GM18499 (cell line): ENCODE measurements at regions not wholly inside any gene's neighbourhood (a gene's known extent, or its start where the extent isn't known, plus 50 kb on each side); places are given as distances from the start of the nearest gene placed in this dataset.
A peak's percentile ranks its signal among the peaks of the same experiment; 100 is the strongest.

Experiments used
- ATAC-seq: cut with Tn5 transposase; IDR thresholded peaks from one replicate; pipeline ENCODE4 v1.9.1; 2021; ENCODE audit warnings: moderate number of reproducible peaks; ENCODE audit not compliant: insufficient read depth, unreplicated experiment

- peak; percentile 40 for ATAC-seq
These were observed 993.9 kb upstream of the ACO1 start for GRCh38 chr9:31390403-31391025.

DNA sequence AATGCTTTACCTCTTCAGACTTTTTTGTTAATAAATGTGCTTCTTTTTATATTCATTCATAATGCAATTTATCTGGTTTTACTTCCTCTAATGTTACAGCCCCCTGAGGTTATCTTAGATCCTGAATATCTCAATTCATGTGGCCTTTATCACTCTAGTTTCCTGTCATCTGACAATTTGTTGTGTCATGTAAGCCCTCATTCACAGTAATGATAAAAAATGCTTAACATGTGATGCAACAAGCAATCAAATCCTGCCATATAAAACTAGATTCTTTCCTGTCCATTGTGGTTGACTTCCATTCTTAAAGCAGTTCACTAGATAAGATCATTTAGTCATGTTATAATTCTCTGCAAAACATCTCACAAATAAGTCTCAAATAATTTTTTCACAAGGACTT lies 991.2 kb upstream of the ACO1 start:
- ATAC-seq, result no peak

DNA sequence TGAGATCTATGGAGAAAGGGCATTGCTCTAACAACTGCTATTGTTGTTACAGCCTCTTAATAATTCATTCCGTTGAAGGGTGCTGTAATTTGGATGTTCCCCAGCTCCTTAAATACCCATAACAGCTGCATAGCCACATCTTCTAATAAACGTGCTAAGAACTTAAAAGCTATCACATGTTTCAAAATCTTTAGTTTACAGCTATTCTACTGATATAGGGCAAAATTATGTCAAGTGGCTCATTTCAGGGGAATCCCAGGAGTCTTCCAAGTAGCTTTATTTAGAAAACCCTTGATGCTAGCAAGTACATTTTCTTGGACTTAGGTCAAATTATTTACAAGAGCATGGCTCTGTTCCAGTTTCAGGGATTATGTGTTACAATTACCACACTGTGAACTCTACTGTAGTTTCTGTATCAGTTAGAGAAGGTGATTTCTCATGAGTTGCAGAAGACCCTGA lies 990.4 kb upstream of the ACO1 start:
- ATAC-seq, result no peak

DNA sequence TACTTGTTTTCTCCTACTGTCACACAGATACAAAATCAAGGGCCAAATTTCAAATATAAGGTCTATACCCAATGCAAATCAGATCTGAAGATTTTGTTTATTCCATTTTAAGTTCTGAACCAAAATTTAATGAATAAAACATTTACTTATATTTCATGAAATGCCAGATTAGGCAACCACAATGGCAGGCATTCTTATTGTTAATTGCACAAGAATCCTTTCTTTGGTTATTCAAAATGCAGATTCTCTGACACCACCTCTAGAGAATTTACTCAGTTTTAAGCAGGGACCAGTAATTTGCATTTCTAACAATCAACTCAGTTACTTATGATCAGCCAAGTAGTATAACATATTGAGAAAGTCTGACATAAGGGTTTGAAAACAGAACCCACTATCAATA lies 972.4 kb upstream of the ACO1 start:
- ATAC-seq, result no peak

- ATAC-seq, result no peak
These were observed 969.3 kb upstream of the ACO1 start for GRCh38 chr9:31415164-31415563.

GRCh38 chr9:31418419-31418818 lies 966.0 kb upstream of the ACO1 start:
- ATAC-seq, result no peak

DNA sequence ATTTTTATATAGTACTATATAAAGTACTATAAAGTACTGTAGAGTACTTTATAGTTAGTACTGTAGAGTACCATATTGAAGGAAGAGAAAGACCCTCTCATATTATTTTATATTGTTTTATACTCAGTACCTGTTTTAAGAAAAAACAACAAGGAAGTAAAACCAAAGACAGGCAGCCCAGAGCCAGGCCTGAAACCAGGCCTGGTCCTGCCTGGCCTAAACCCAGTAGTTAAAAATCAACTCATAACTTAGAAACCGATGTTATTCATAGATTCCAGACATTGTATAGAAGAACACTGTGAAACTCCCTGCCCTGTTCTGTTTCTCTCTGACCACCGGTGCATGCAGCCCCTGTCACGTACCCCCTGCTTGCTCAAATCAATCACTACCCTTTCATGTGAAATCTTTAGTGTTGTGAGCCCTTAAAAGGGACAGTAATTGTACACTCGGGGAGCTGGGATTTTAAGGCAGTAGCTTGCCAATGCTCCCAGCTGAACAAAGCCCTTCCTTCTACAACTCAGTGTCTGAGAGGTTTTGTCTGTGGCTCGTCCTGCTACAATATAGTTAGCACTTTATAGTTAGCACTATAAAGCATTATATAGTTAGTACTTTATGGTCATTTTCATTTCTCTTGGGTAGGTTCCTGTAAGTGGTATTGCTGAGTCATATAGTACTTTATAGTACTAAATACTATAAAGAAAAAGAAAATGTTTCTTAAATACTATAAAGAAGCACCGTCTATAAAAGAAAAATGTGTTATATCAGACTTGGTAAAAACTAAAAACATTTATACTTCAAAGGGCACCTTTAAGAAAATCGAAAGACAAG lies 940.6 kb upstream of the ACO1 start:
- ATAC-seq, result peak; percentile 65

DNA sequence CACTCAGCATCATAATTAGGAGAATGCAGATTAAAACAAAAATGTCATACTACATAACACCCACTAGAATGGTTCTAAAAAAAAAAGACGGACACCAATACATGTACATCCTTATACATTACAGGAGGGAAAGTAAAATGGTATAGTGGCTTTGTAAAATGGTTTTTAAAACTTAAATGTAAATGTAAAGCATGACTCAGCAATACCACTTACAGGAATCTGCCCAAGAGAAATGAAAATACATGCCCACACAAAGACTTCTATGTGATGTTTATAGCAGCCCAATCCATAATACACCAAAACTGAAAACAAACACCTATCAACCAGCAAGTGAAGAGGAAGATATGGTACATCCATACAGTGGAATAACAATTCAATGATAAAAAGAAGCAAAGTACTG lies 939.1 kb upstream of the ACO1 start:
- no peak for ATAC-seq

- ATAC-seq, result peak; percentile 50
These were observed 938.5 kb upstream of the ACO1 start for GRCh38 chr9:31445960-31446359.

DNA sequence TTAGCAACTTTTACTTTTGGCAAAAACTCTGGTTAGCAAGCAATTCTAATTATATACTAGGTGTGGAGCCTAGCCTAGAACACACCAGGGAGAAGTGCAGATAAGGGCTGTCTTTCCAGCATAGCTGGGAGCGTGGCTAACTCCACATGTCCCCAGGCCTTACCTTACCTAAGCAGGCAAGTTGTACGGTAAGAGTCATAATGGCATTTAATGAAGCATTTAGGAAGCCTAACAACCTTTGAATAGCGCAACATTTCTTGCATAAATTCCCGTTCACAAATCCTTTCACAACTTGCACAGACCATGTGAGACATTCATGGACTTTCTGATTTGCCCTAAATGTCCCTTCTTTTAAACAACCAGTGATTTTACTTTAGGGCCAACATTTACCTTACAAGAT lies 917.4 kb upstream of the ACO1 start:
- ATAC-seq, result no peak

GRCh38 chr9:31470051-31470450 lies 914.4 kb upstream of the ACO1 start:
- no peak for ATAC-seq

DNA sequence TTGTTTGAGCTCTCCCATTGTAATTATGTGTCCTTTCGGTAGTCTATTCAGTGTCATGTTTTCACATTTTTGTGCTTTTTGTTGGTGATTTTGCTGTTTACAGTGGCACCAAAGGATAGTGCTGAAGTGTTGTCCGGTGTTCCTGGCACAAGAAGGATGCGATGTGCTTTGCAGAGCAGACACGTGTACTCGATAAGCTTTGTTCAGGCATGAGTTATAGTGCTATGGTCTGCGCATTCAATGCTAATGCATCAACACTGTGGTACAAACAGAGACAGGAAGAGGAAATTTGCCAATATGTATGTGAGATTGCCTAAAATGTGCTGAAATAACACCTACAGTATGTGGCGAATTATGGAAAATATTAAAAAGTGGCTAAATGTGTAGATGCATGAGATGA lies 913.4 kb upstream of the ACO1 start:
- no peak for ATAC-seq

- ATAC-seq, result no peak
These were observed 897.8 kb upstream of the ACO1 start for GRCh38 chr9:31486630-31487029.

- ATAC-seq, result no peak
These were observed 893.8 kb upstream of the ACO1 start for GRCh38 chr9:31490551-31491106.

- no peak for ATAC-seq
These were observed 892.2 kb upstream of the ACO1 start for GRCh38 chr9:31492229-31492628.

DNA sequence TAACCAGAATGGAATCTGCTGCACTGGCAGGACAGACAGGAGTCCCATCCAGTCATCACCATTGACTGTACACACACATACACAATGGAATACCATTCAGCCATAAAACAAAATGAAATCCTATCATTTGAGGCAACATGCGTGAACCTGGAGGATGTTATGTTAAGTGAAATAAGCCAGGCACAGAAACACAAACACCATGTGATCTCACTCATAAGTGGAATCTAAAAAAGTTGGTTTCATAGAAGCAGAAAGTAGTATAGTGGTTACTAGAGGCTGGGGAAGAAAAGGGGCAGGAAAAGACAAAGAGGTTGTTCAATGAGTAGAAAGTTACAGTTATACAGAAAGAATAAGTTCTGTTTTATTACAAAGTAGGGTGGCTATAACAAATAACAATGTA lies 884.0 kb upstream of the ACO1 start:
- ATAC-seq, result no peak

DNA sequence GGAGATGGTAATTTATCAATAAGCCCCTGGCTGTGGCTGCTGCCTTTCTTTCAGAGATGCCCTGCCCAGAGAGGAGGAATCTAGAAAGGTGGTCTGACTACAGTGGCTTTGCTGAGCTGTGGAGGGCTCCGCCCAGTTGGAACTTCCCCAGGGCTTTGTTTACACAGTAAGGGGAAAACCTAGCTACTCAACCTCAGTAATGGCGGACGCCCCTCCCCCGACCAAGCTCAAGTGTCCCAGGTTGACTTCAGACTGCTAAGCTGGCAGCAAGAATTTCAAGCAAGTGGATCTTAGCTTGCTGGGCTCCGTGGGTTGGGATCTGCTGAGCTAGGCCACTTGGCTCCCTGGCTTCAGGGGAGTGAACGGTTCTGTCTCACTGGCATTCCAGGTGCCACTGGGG lies 865.4 kb upstream of the ACO1 start:
- ATAC-seq, result peak; percentile 59

DNA sequence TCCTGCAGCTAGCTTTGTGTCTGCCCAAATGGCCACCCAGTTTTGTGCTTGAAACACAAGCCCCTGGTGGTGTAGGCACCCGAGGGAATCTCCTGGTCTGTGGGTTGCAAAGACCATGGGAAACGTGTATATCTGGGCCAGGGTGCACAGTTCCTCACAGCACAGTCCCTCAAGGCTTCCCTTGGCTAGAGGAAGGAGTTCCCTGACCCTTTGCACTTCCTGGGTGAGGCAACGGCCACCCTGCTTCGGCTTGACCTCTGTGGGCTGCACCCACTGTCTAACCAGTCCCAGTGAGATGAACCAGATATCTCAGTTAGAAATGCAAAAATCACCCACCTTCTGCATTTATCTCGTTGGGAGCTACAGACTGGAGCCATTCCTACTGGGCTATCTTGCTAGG lies 865.0 kb upstream of the ACO1 start:
- ATAC-seq, result no peak

- ATAC-seq, result no peak
These were observed 864.6 kb upstream of the ACO1 start for GRCh38 chr9:31519826-31520225.

- no peak for ATAC-seq
These were observed 864.0 kb upstream of the ACO1 start for GRCh38 chr9:31520301-31521085.

- no peak for ATAC-seq
These were observed 848.8 kb upstream of the ACO1 start for GRCh38 chr9:31535651-31536050.
